GF-D8 (cell line): ENCODE measurements at regions not wholly inside any gene's neighbourhood (a gene's known extent, or its start where the extent isn't known, plus 50 kb on each side); places are given as distances from the start of the nearest gene placed in this dataset.
"Not testable (repeated sequence)": the region's sequence is repeated elsewhere in the genome, so short reads cannot be mapped to it uniquely, and the experiment has no call there.

Experiments
- DNase-seq: peaks from one replicate; lab custom pipeline; 2025; lab: John Stamatoyannopoulos, UW

DNA sequence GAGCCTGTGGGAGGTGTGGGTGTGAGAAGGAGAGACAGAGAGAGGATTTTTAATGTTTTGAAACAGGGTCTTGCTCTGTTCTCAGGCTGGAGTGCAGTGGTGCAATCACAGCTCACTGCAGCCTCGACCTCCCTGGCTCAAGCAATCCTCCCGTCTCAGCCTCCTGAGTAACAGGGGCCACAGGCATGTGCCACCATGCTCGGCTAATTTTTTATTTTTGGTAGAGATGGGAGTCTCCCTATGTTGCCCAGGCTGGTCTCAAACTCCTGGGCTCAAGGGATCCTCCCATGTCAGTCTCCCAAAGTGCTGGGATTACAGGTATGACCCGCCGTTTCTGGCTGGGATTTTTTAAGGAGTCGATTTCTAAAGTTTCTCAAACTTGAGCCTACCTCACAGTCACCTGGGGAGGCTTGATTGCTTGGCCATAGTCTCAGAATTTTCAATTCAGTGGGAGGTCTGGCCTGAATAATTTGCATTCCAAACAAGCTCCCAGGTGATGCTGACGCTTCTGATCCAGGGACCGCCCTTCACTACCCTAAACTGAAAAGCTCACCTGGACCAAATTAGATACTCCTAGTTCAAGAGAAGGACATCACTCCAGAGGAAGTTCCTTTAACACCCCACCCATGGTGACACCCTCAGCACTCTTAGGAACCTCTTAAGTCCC is 70.8 kb upstream of the SLC1A4 start:
- no peak for DNase-seq

DNA sequence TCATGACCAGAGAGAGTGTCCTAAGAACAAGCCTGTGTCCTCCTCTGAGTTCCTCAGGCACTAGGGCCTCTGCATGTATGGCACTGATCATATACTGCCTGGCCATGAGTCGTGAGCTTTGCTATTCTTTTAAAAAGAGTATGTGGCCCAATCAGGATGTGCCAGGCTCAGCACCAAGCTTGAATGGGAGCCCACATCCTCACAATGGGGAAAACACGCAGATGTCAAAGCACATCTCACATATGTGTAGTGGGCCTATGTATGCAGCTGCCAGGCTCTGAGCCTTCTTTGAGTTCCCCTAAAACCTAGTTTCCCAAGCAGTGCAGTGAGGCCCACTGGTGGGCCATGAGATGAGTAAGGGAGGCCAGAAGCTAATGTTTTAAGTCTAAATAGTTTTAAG is 69.9 kb upstream of the SLC1A4 start:
- no peak for DNase-seq

DNA sequence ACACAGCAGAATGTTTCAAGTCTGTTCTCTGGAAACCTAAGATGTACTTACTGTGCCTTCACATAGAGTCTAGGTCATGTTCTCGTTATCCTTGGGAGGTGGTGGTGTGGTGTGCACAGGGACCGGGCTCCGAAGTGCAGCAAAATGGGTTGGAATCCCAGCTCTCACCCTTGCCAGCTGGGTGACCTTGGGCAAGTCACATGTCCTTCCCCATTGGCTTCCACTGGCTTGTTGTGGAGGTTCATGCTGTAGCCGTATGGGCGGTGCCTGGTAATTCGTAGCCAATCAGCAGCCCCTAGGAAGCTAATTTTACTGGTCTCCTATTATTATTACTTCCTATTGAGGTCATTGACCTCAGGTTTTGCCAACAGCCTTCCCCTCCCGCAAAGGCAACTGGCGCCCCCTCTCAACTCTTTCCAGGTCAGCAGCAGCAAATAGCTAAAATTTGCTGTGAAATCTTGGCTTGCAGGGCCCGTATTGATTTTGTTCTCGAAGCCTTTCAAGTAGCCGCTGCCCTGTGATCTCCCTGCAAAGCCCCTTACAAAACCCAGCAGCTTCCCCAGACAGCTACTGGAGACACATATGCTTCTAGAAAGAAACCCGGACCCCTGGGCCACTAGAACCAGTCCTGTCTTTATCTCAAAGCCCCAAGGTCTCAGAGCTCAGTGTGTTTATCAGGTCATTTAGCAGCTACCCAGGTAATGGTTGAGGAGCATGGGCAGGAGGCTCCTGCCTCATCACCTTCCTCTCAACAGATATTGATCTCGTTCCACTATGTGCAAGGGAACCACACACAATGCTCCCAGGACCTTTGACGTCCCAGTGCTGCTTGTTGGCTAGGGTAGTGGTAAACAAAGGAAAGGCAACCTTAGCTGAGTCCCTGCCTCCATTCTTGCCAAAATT is 66.5 kb upstream of the SLC1A4 start:
- no peak for DNase-seq

DNA sequence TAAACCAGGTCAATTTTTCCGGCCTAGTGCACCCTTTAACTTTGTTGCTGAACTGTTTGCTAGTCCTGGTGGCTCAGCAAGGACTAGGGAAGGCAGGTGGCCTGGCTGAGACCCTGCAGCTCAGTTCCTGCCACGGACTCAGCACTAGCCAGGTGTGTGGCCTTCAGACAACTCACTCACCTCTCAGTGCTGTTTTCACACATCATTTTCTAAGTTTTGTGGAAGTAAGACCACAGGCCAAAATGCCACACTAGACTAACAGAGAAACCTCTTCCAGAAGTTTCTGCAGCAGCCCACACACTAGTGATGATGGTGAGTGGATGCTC is 65.9 kb upstream of the SLC1A4 start:
- DNase-seq: no peak

DNA sequence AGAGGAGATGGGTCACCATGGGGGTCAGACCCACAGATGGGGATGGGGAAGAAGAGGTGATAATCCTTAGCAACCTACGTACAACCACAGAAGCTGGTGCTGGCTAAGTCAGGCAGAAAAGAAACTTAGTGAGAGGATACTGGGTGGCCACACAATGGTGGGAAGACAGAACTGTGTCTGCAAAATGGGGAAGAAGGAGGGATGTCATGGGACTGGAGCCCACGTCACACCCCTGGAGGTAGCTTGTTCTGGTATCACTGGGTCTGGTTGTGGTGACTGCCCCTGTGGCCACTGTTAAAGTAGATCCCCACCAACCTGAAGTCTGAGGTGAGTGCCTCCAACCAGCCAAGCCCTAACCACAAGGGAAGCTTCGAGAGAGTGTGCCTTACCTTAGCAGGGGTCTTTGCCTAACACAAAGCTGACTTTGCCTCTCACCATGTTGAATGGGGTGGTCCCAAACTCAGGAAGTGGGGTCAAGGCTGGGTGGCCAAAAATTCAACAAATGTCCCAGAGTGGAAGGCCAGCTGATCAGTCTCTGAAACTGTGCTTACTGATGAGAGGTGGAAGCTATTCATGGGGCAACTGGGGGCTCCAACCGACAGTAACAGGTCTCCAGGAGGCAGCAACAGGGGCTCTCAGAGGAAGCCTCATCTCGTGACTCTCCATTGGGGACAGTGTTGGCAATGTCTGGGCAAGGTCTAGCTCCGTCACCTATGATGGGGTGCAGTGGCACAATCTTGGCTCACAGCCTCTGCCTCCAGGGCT is 64.8 kb upstream of the SLC1A4 start:
- DNase-seq: no peak

DNA sequence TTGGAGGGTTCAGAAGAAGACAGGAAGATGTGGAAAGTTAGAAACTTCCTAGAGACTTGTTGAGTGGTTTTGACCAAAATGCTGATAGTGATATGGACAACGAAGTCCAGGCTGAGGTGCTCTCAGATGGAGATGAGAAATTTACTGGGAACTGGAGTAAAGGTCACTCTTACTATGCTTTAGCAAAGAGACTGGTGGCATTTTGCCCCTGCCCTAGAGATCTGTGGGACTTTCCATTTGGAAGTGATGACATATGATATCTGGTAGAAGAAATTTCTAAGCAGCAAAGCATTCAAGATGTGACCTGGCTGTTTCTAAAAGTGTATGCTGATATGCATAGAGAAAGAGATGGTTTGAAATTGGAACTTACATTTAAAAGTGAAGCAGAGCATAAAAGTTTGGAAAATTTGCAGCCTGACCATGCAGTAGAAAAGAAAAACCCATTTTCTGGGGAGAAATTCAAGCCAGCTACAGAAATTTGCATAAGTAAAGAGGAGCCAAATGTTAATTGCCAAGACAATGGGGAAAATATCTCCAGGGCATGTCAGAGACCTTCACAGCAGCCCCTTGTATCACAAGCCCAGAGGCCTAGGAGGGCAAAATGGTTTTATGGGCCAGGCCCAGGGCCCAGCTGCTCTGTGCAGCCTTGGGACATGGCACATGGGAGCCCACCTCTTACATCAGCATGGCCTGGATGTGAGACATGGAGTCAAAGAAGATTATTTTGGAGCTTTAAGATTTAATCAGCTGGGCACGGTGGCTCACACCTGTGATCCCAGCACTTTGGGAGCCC is 63.1 kb upstream of the SLC1A4 start:
- DNase-seq: not testable (repeated sequence)

DNA sequence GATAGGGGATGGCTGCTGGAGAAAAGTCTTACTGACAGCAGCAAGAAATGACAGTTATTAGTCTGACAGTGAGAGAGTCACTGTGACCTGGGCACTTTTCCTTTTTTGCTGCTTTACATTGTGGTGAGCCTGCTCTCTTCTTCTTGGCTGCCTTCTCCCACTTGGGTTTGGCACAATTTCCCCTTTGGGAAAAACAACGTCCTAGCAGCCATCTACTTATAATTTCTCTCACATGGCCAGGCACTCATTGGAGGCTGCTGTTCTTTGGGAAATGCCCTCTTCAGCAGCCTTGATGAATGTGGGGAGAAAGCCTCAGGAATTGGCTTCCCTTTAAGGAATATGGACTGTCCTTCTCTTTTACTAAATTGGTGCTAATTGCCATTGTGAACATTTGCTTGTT is 60.4 kb upstream of the SLC1A4 start:
- no peak for DNase-seq

DNA sequence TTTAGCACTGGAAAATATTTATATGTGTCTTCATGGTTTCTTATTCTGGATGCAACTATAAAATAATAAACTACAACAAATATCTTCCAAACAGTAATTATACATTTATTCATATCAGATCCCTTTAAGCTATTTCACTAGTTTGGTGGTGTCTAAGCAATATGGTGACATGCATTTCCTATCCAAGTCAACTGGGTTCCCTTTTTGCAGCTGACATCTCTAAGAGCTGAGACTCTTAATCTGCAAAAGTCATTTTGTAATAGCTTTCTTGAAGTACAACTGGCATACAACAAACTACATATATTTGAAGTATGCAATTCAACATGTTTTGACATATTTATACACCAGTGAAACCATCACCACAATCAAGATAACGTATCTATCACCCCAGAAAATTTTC is 59.9 kb upstream of the SLC1A4 start:
- DNase-seq: peak; percentile 7

DNA sequence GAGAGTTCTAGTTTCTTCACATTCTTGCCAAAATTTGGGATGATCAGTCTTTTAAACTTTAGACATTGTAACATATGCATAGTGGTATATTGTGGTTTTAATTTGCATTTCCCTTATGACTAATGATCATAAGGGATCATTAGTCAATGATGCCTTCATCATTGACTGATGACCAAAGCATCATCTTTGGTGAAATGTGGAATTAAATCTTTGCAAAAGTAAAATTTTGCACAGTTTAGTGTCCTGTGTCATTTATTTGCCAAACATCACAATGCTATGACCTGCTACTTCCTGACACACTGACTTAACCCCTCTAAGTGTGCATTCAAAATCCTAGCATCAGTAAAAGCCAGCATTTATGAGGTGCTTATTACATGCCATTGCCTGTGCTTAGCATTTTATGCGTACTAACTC is 58.9 kb upstream of the SLC1A4 start:
- DNase-seq: no peak

DNA sequence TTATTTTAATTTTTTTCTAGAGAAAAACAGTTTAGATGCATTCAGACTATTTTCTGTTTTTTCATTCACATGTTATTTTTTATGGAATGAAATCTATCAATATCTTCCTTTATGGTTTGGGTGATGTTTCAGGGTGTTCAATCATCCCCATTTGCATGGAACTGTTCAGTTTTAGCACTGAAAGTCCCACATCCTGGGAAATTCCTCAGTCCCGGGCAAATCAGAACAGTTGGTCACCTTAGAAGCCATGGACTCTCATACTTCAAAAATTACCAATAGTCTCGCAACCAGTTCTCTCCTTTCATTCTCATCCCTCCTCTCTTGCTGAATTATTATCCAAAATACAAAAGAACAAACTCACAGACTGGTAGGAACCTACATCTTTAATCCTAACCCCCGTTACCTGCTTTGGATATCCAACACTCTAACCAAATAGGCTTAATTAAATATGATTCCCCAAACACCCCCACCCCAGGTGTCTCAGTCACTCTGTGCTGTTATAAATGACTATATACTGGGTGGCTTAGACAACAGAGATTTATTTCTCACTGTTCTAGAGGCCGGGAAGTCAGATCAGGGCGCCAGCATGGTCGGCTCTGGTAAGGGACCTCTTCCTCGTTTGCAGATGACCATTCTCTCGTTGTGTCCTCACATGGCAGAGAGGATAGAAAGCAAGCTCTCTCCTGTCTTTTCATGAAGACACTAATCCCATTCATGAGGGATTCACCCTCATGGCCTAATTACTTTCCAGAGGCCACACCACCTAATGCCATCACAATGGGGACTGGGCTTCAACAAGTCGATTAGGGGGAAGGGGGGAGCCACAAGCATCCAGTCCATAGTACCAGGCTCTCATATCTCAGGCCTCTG is 57.7 kb upstream of the SLC1A4 start:
- DNase-seq: no peak

DNA sequence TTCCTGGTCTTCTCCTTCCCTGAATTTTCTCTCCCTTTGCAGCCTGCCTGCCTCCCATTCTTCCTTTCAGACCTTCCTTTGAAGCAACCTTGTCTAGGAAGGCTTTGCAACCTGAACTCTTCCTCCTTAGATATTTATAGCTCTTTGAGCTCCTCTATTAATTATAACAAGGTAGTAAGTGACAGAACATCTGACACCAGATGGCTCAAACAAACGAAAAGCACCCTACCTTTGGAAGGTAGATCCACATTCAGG is 57.2 kb upstream of the SLC1A4 start:
- no peak for DNase-seq

DNA sequence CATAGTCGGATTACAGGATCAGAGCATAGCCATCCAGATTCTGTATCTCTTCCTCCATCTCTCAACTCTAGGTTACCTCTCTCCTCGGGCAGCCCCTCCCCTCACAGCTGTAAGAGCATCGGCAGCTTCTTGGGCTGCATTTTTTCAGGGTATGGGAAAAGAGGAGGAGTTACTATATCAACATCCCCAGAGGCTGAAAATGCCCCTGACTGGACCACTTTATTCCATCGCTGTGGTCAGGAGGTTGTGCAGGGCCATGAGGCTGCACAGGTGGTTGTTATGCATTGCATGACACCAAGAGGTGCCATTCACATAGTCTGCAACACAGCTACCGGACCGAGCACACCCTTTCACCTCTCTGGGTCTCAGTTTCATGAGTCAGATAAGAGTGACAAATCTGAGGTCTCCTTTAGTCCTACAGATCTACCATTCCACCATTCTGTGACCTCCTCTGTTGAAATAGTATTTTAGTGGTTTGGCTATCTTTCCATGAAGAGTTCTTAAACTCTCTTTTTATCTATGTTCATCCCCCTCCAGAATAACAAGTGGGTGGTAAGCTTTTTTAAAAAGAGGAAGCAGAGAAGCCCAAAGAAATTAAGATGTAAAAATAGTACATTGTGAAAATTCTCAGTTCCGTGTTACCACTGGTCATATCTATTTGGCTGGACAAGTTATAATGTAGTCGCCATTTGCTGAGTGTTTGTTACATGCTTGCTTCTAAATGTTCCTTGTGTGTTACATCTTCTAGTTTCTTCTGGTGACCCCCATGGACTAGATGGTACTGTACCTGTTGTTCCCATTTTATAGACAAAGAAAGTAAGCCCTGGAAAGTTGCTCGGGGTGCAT is 56.6 kb upstream of the SLC1A4 start:
- peak; percentile 51 for DNase-seq

DNA sequence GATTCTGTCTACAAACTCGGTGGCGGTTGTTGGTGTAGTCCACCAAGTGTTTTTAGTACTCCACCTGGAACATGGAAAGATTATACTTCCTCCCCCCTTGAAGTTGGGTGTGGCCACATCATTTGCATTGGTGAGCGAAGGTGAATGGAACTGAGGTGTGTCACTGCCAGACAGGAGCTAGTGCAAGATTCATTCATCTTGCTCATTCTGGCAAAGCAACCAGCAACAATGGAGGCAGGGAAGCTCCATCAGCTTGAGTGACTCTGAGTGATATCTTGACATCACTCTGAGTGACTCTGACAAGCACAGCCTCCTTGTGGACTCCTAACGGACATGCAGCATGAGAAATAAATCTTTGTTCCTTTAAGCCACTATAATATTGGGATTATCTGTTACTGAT is 54.7 kb upstream of the SLC1A4 start:
- no peak for DNase-seq

DNA sequence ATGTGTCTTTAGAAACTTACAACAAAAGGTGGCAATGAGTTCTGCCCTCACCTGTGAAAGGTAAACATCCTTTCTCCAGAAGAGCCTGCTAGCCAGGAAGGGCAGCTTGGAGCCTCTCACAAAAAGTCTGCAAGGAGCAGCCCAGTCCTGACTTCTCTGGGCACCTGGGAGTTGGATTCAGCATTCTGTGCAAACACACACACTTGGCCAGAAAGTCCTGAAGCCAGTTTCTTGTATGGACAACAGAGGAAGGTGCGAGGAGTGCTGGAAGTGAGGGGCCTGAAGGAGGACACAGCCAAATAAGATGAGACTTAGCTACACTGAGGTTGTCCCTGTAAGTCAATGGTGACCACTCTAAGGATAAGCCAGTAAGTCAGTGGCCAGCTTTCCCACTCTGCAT is 52.4 kb upstream of the SLC1A4 start:
- DNase-seq: no peak

DNA sequence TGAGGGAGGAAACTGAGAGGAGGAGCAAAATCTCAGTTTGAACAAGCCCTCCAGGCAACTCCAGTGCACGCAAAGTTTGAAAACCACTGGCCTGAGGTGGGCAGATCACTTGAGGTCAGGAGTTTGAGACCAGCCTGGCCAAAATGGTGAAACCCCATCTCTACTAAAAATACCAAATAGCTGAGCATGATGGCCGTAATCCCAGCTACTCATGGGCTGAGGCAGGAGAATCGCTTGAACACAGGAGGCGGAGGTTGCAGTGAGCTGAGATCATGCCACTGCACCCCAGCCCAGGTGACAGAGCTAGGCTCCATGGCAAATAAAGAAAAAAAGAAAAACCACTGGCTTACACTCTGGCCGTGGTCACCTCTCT is 51.9 kb upstream of the SLC1A4 start:
- not testable (repeated sequence) for DNase-seq

DNA sequence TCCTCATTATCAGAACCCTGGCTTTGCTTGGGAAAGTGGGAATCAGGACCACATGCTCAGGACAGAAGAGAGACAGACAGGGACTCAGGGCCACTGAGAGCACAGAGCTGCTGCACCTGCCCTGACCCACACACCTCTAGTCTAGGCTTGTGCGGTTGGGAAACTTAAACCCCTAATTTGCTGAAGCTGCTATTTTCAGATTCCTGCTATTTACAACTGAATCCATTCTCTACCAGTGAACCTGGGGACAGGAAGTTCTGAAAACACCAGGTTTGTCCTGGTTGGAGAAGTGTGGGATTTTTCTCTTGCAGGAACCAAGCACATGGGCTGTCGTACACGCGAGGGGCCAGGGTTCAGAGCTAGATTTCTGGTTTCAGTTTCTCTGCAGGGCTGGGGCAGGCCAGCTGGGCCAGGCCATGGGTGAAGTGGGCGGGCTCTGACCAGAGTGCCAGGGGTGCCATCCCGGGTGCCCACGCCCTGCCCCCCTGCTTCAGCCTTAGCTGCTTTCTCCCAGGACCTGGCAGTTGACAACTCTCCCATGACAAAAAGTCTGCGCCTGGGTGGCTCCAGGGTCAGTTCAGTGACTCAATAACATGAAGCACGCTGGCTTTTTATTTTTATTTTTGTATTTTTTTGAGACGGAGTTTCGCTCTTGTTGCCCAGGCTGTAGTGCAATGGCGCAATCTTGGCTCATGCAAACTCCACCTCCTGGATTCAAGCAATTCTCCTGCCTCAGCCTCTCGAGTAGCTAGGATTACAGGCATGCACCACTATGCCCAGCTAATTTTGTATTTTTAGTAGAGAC is 51.3 kb upstream of the SLC1A4 start:
- DNase-seq: no peak

DNA sequence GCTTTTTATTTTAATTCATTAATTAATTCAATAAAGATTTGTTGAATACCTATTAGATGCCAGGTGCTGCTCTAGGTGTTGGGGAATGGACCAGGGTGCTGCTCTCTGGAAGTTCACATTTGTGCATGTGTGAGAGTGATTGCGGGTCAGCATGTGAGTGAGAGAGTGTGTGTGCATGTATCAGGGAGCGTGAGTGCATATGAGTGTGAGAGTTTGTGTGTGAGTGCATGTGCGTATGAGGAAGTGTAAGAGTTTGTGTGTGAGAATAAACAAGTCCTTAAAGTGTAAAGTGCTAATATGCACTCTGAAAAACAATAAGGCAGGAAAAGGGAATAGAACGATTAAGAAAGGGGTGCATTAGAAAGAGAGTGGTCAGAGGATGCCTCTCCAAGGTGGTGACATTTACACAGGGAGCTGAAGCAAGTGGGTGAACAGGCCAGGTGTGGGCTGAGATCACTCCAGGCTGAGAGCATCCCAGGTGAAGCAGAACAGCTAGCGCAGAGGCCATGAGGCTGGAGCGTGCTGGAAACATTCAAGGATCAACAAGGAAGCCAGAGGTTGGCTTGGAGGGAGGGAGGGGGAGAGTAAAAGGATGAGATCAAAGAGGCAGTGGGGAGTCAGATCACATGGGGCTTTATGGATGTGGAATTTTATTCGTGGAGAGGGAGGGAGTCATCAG is 50.5 kb upstream of the SLC1A4 start:
- DNase-seq: no peak

DNA sequence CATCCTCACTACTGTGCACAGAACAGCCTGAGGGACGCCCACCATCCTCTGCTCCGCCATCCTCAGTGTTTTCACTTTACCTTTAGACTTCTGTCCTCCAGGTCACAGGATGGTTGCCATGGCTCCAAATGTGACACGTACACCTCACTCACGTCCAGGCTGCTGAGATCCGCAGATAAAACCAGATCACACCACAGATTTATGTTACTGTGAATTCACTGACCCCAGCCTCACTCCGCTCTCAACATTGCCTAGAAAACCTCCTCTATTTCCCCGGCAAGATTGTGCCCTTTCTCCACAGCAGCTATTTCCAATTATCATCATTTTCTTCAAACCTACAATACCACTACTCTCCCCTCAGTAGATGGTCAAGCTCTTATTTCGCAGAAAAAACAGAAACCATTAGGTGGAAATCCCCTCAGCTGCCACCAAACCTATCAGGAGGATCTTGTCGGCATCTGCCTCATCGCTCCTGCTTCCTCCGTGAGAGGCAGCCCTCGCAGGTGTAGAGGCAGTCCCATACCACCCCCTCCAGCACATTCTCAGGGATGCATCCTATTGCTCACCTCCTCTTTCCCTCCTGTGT is 49.8 kb upstream of the SLC1A4 start:
- DNase-seq: no peak
